A673 (cell line): ENCODE measurements at regions not wholly inside any gene's neighbourhood (a gene's known extent, or its start where the extent isn't known, plus 50 kb on each side); places are given as distances from the start of the nearest gene placed in this dataset.

Source experiments
- BruUV-seq: library from RNA; stranded (reverse); fragments of 400-500 nt; replicated peaks from 2 replicates; lab custom pipeline; 2021; lab: Mats Ljungman, UMichigan
- CTCF ChIA-PET: fragments of 300-600 bp; sonication (Branson Sonifier 250); formaldehyde crosslinking; loops from one replicate; lab custom pipeline; 2022; ENCODE audit warnings: antibody characterized with exemption; lab: Charles Lee
- POLR2A ChIA-PET: fragments of 300-600 bp; sonication (Branson Sonifier 250); formaldehyde crosslinking; loops from one replicate; lab custom pipeline; 2022; ENCODE audit warnings: antibody characterized with exemption; ENCODE audit not compliant: low non-redundant PET; lab: Charles Lee
- DNase-seq: peaks from one replicate; pipeline ENCODE4 v3.0.0-alpha.2; 2015; ENCODE audit warnings: low spot score
- H3K27ac ChIP-seq: fragments of 200-600 bp; sonication (generic); 2 replicates; pipeline ENCODE4 v1.5.1; 2016; ENCODE audit warnings: mixed run types, low read depth, mild to moderate bottlenecking, mixed read lengths, antibody characterized with exemption, low read length; ENCODE audit not compliant: poor library complexity, severe bottlenecking
- H3K27me3 ChIP-seq: fragments of 200-600 bp; sonication (generic); replicated peaks from 2 replicates; pipeline ENCODE4 v1.6.1; 2017; ENCODE audit warnings: mixed run types, low read depth, mild to moderate bottlenecking, mixed read lengths, antibody characterized with exemption, low read length; ENCODE audit not compliant: insufficient read depth, poor library complexity
- H3K36me3 ChIP-seq: fragments of 200-600 bp; sonication (generic); 2 replicates; pipeline ENCODE4 v1.6.1; 2016; ENCODE audit warnings: mixed run types, mild to moderate bottlenecking, mixed read lengths, antibody characterized with exemption, low read length; ENCODE audit not compliant: insufficient read depth, poor library complexity, severe bottlenecking
- H3K4me1 ChIP-seq: fragments of 200-600 bp; sonication (generic); 2 replicates; pipeline ENCODE4 v1.6.1; 2017; ENCODE audit warnings: mixed run types, mild to moderate bottlenecking, mixed read lengths, antibody characterized with exemption, low read length; ENCODE audit not compliant: insufficient read depth, poor library complexity, severe bottlenecking
- H3K4me3 ChIP-seq: fragments of 200-600 bp; sonication (generic); 2 replicates; pipeline ENCODE4 v1.5.1; 2016; ENCODE audit warnings: low read depth, mixed run types, mild to moderate bottlenecking, mixed read lengths, low read length; ENCODE audit not compliant: poor library complexity, severe bottlenecking
- H3K9me3 ChIP-seq: fragments of 200-600 bp; sonication (generic); 2 replicates; pipeline ENCODE4 v1.6.1; 2016; ENCODE audit warnings: mixed run types, low read depth, mild to moderate bottlenecking, mixed read lengths, antibody characterized with exemption, low read length; ENCODE audit not compliant: poor library complexity, severe bottlenecking
- CTCF ChIP-seq: fragments of 300-800, 200-600 bp; sonication (generic); conservative IDR thresholded peaks from 2 replicates; pipeline ENCODE4 v1.5.1; 2017; ENCODE audit warnings: low read depth, mild to moderate bottlenecking, antibody characterized with exemption, low read length, moderate library complexity, mixed read lengths
- EZH2 ChIP-seq: fragments of 200-600 bp; sonication (generic); IDR thresholded peaks from 2 replicates; pipeline ENCODE4 v1.6.1; 2017; ENCODE audit warnings: borderline replicate concordance, low read depth, mild to moderate bottlenecking, mixed read lengths, antibody characterized with exemption, low read length; ENCODE audit not compliant: poor library complexity, severe bottlenecking
- intact Hi-C: fragments of 100-400 bp; cut with micrococcal nuclease; formaldehyde crosslinking; loops from one replicate; pipeline ENCODE4 v1.10.0; 2022; ENCODE audit not compliant: unreplicated experiment

GRCh38 chrX:142702749-142703148 is 323.0 kb upstream of the SPANXN4 start:
- DNase-seq, result no peak
- H3K9me3 ChIP-seq, result peaks cover 23% of the 10 kb centered on the region
- no peak for TF ChIP-seq EZH2
- TF ChIP-seq CTCF, result no peak
- ChIA-PET CTCF (no interaction called here), POLR2A (no interaction called here)
- no peaks in the 10 kb centered on the region for H3K27me3 ChIP-seq
- no peaks in the 10 kb centered on the region for H3K36me3 ChIP-seq
- H3K4me3 ChIP-seq, result no peak overlapping the region
- intact Hi-C loops, result no loop called here
- H3K27ac ChIP-seq, result no peak overlapping the region
- no peaks in the 10 kb centered on the region for H3K4me1 ChIP-seq
- BruUV-seq, result no TSS peak

GRCh38 chrX:142688256-142688655 is 337.5 kb upstream of the SPANXN4 start:
- intact Hi-C loops, result no loop called here
- H3K4me1 ChIP-seq, result no peaks in the 10 kb centered on the region
- ChIA-PET POLR2A (no interaction called here), CTCF (no interaction called here)
- no TSS peak for BruUV-seq
- TF ChIP-seq EZH2 (no peak), CTCF (no peak)
- DNase-seq, result no peak
- H3K36me3 ChIP-seq, result no peaks in the 10 kb centered on the region
- no peaks in the 10 kb centered on the region for H3K27me3 ChIP-seq
- peaks cover 7% of the 10 kb centered on the region for H3K9me3 ChIP-seq
- no peak overlapping the region for H3K4me3 ChIP-seq
- no peak overlapping the region for H3K27ac ChIP-seq

- intact Hi-C loops, result no loop called here
- BruUV-seq, result no TSS peak
- ChIA-PET POLR2A (no interaction called here), CTCF (interaction anchor here (0.5 kb wide), 1 partner anchor 1769 kb away, joined by 5 read pairs; no protein-coding TSS in a partner anchor)
- Histone ChIP-seq H3K4me3 (no peak overlapping the region), H3K27me3 (no peaks in the 10 kb centered on the region), H3K9me3 (peaks cover 5% of the 10 kb centered on the region), H3K4me1 (no peaks in the 10 kb centered on the region), H3K36me3 (no peaks in the 10 kb centered on the region), H3K27ac (no peak overlapping the region)
- no peak for DNase-seq
- no peak for TF ChIP-seq EZH2
These were observed 339.0 kb upstream of the SPANXN4 start for GRCh38 chrX:142686653-142687283.

- CTCF ChIA-PET, result no interaction called here
- no TSS peak for BruUV-seq
- no peak overlapping the region for H3K4me3 ChIP-seq
These were observed 339.5 kb upstream of the SPANXN4 start for GRCh38 chrX:142686206-142686605.

More at GRCh38 chrX:142686206-142686605, 339.5 kb upstream of the SPANXN4 start:
- no peak overlapping the region for H3K27ac ChIP-seq
- TF ChIP-seq EZH2, result no peak
- TF ChIP-seq CTCF, result no peak
- DNase-seq, result no peak
- POLR2A ChIA-PET, result no interaction called here
- intact Hi-C loops, result no loop called here
- no peaks in the 10 kb centered on the region for H3K27me3 ChIP-seq
- H3K9me3 ChIP-seq, result peaks cover 4% of the 10 kb centered on the region
- H3K4me1 ChIP-seq, result no peaks in the 10 kb centered on the region
- H3K36me3 ChIP-seq, result no peaks in the 10 kb centered on the region
